B cell (primary cell): ENCODE measurements at regions not wholly inside any gene's neighbourhood (a gene's known extent, or its start where the extent isn't known, plus 50 kb on each side); places are given as distances from the start of the nearest gene placed in this dataset.
"Not testable (repeated sequence)": the region's sequence is repeated elsewhere in the genome, so short reads cannot be mapped to it uniquely, and the experiment has no call there.

Source experiments
- ATAC-seq: fragments of 200-7000 bp; cut with Tn5 transposase; one replicate; pipeline ENCODE4 v1.10.0; 2021; ENCODE audit warnings: low read depth, mild to moderate bottlenecking, moderate number of reproducible peaks, moderate library complexity
- CTCF ChIA-PET: fragments of 350-600 bp; sonication (Branson Sonifier 250); formaldehyde crosslinking; loops from one replicate; lab custom pipeline; 2021; ENCODE audit warnings: antibody characterized with exemption, inconsistent platforms; lab: Charles Lee
- POLR2A ChIA-PET: fragments of 350-600 bp; sonication (Branson Sonifier 250); formaldehyde crosslinking; loops from one replicate; lab custom pipeline; 2021; ENCODE audit warnings: antibody characterized with exemption; lab: Charles Lee
- DNase-seq: peaks from one replicate; pipeline ENCODE4 v3.0.0; 2013
- H2AFZ ChIP-seq: 2 replicates; pipeline ENCODE4 v1.6.1; 2012; ENCODE audit warnings: mild to moderate bottlenecking, low read depth, low read length; ENCODE audit not compliant: insufficient read depth, poor library complexity, severe bottlenecking
- H3K27ac ChIP-seq, 2 donors: 1 replicate in 1 of 2; 2 replicates in 1 of 2; pipeline ENCODE4 v1.5.1; 2012 to 2013; ENCODE audit warnings: low read length in 2 of 2, mild to moderate bottlenecking in 2 of 2, moderate library complexity in 1 of 2
- H3K27me3 ChIP-seq, 4 experiments: fragments of 200-600 bp in 1 of 4; sonication (generic) in 1 of 4; replicated peaks in 1 of 4; 1 replicate in 2 of 4; 2 replicates in 2 of 4; pipeline versions ENCODE4 v1.6.1 to v1.7.0; 2013 to 2016; ENCODE audit warnings: low read length in 3 of 4, mild to moderate bottlenecking in 2 of 4, mixed read lengths in 1 of 4, moderate library complexity in 1 of 4; ENCODE audit not compliant: insufficient read depth in 4 of 4, control insufficient read depth in 3 of 4; ENCODE audit errors: control extremely low read depth in 1 of 4
- H3K36me3 ChIP-seq, 2 experiments: replicated peaks in 1 of 2; 1 replicate in 1 of 2; 2 replicates in 1 of 2; pipeline versions ENCODE4 v1.6.1 to v1.7.1; 2013; ENCODE audit warnings: low read length in 1 of 2; ENCODE audit not compliant: insufficient read depth in 2 of 2, control insufficient read depth in 1 of 2; ENCODE audit errors: control extremely low read depth in 1 of 2, extremely low read depth in 1 of 2
- H3K4me1 ChIP-seq, 2 donors: fragments of 200-600 bp in 1 of 2; sonication (generic) in 1 of 2; 1 replicate in 1 of 2; 2 replicates in 1 of 2; pipeline versions ENCODE4 v1.5.1 to v1.6.1; 2013 to 2017; ENCODE audit warnings: low read length in 2 of 2; ENCODE audit not compliant: control insufficient read depth in 2 of 2, insufficient read depth in 2 of 2
- H3K4me2 ChIP-seq: replicated peaks from 2 replicates; pipeline ENCODE3; 2012; ENCODE audit warnings: mild to moderate bottlenecking, low read depth, low read length; ENCODE audit not compliant: poor library complexity, severe bottlenecking
- H3K4me3 ChIP-seq, 5 experiments: fragments of 200-600 bp in 1 of 5; sonication (generic) in 1 of 5; 1 replicate in 3 of 5; 2 replicates in 2 of 5; pipeline versions ENCODE4 v1.5.1 to v1.7.0; 2011 to 2016; ENCODE audit warnings: low read length in 4 of 5, mild to moderate bottlenecking in 4 of 5, low read depth in 2 of 5, control low read depth in 1 of 5, moderate library complexity in 1 of 5; ENCODE audit not compliant: insufficient read depth in 1 of 5; ENCODE audit errors: control extremely low read depth in 1 of 5, extremely low read depth in 1 of 5
- H3K79me2 ChIP-seq: fragments of 200-600 bp; sonication (generic); one replicate; pipeline ENCODE4 v1.6.0; 2016; ENCODE audit warnings: low read length; ENCODE audit not compliant: control insufficient read depth, insufficient read depth
- H3K9ac ChIP-seq: fragments of 200-600 bp; sonication (generic); 2 replicates; pipeline ENCODE4 v1.6.1; 2017; ENCODE audit warnings: mild to moderate bottlenecking, low read length, moderate library complexity
- H3K9me3 ChIP-seq, 3 donors: one replicate each; pipeline versions ENCODE4 v1.6.1 to v1.7.1; 2013; ENCODE audit warnings: low read length in 2 of 3; ENCODE audit not compliant: control insufficient read depth in 2 of 3, insufficient read depth in 1 of 3; ENCODE audit errors: control extremely low read depth in 1 of 3
- H4K20me1 ChIP-seq: 2 replicates; pipeline ENCODE4 v1.6.0; 2012; ENCODE audit warnings: mild to moderate bottlenecking, low read length; ENCODE audit not compliant: insufficient read depth, control insufficient read depth, poor library complexity, severe bottlenecking
- H3K27ac Mint-ChIP-seq: one replicate; pipeline ENCODE4 v1.8.0; 2021; ENCODE audit warnings: mixed read lengths
- H3K27me3 Mint-ChIP-seq: one replicate; pipeline ENCODE4 v1.8.0; 2021; ENCODE audit warnings: mixed read lengths
- H3K4me1 Mint-ChIP-seq: one replicate; pipeline ENCODE4 v1.8.0; 2021; ENCODE audit warnings: mixed read lengths
- H3K4me3 Mint-ChIP-seq: one replicate; pipeline ENCODE4 v1.8.0; 2021; ENCODE audit warnings: mixed read lengths
- H3K9me3 Mint-ChIP-seq: one replicate; pipeline ENCODE4 v1.8.0; 2022; ENCODE audit warnings: mixed read lengths; ENCODE audit not compliant: insufficient read depth
- EZH2 ChIP-seq: IDR thresholded peaks from 2 replicates; pipeline ENCODE4 v1.6.1; 2012; ENCODE audit warnings: borderline replicate concordance, low read depth, mild to moderate bottlenecking, moderate library complexity, low read length; ENCODE audit not compliant: insufficient read depth, poor library complexity, severe bottlenecking
- WGBS: methylation state at CpG from one replicate; pipeline ENCODE4 v1.1.5; 2013; ENCODE audit warnings: missing lambda C conversion rate; ENCODE audit not compliant: insufficient coverage; 5-methylcytosine and 5-hydroxymethylcytosine counted together
- intact Hi-C: fragments of 100-400 bp; cut with micrococcal nuclease; formaldehyde crosslinking; loops from one replicate; pipeline ENCODE4 v1.10.0; 2022
- TF ChIP-seq, protein P1 (sequence below): fragments of 200-600 bp; IDR thresholded peaks from one replicate; pipeline ENCODE4 v1.8.0; 2022; ENCODE audit warnings: antibody characterized with exemption, mild to moderate bottlenecking

DNA sequence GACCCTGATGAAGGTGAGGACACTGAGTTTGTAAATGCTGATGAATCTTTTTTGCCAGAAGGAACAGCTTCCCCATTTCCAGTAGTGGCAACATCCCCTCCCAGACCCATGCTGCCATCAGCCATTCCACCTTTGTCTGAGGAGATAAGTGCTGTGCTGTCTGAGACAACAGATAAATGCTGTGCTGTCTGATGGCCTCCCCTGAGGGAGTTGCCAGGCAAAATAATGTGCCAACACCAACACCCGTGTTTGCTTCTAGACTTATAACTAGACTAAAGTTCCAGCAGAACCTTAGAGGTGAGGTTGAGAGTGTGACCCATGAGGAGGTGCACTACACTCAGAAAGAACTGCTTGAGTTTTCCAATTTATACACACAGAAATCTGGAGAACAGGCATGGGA, 349.5 kb downstream of the C12orf75 start:
- Histone ChIP-seq H3K27ac (no peak overlapping the region), H4K20me1 (no peaks in the 10 kb centered on the region), H3K27me3 (no peaks in the 10 kb centered on the region), H3K36me3 (no peaks in the 10 kb centered on the region), H3K9ac (no peak overlapping the region), H3K4me3 (no peak overlapping the region), H3K9me3 (no peaks in the 10 kb centered on the region), H2AFZ (no peak overlapping the region), H3K4me2 (no peak overlapping the region), H3K4me1 (no peaks in the 10 kb centered on the region), H3K79me2 (no peaks in the 10 kb centered on the region)
- ATAC-seq (no peak), DNase-seq (no peak)
- Mint-ChIP-seq H3K4me3 (no peak overlapping the region), H3K9me3 (no peaks in the 10 kb centered on the region), H3K27me3 (no peaks in the 10 kb centered on the region), H3K27ac (no peak overlapping the region), H3K4me1 (no peaks in the 10 kb centered on the region)
- CTCF ChIA-PET, result no interaction called here
- intact Hi-C loops, result no loop called here
- no peak for TF ChIP-seq EZH2
- TF ChIP-seq, protein P1, sequence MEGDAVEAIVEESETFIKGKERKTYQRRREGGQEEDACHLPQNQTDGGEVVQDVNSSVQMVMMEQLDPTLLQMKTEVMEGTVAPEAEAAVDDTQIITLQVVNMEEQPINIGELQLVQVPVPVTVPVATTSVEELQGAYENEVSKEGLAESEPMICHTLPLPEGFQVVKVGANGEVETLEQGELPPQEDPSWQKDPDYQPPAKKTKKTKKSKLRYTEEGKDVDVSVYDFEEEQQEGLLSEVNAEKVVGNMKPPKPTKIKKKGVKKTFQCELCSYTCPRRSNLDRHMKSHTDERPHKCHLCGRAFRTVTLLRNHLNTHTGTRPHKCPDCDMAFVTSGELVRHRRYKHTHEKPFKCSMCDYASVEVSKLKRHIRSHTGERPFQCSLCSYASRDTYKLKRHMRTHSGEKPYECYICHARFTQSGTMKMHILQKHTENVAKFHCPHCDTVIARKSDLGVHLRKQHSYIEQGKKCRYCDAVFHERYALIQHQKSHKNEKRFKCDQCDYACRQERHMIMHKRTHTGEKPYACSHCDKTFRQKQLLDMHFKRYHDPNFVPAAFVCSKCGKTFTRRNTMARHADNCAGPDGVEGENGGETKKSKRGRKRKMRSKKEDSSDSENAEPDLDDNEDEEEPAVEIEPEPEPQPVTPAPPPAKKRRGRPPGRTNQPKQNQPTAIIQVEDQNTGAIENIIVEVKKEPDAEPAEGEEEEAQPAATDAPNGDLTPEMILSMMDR, result no peak
- POLR2A ChIA-PET, result no interaction called here
- no CpG with 5 or more reads among the region's 1 CpG for WGBS

DNA sequence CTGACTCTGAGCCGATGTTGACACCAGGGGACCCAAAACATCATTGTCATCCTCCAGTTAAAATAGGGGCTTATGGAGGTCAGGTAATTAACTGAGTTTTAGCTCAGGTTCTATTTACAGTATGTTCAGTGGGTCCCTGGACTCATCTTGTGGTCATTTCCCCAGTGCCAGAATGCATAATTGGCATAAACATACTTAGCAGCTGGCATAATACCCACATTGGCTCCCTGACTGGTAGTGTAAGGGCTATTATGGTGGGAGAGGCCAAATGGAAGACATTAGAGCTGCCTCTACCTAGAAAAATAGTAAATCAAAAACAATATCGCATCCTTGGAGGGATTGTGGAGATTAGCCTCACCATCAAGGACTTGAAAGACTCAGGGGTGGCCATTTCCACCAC, 350.9 kb downstream of the C12orf75 start:
- no peak overlapping the region for H3K4me2 ChIP-seq
- Mint-ChIP-seq H3K4me1 (no peaks in the 10 kb centered on the region), H3K9me3 (no peaks in the 10 kb centered on the region), H3K27ac (no peak overlapping the region), H3K4me3 (no peak overlapping the region), H3K27me3 (no peaks in the 10 kb centered on the region)
- H3K9me3 ChIP-seq, result no peaks in the 10 kb centered on the region
- H2AFZ ChIP-seq, result no peak overlapping the region
- no peaks in the 10 kb centered on the region for H3K36me3 ChIP-seq
- no peaks in the 10 kb centered on the region for H3K4me1 ChIP-seq
- ATAC-seq (no peak), DNase-seq (no peak)
- H3K79me2 ChIP-seq, result no peaks in the 10 kb centered on the region
- H3K27ac ChIP-seq, result no peak overlapping the region
- ChIA-PET POLR2A (no interaction called here), CTCF (no interaction called here)
- intact Hi-C loops, result no loop called here
- H3K9ac ChIP-seq, result no peak overlapping the region
- no peak overlapping the region for H3K4me3 ChIP-seq
- H4K20me1 ChIP-seq, result no peaks in the 10 kb centered on the region
- no peak for TF ChIP-seq EZH2
- TF ChIP-seq, protein P1, result no peak
- H3K27me3 ChIP-seq, result no peaks in the 10 kb centered on the region
- 100% methylated on average over 1 of the region's 2 CpGs for WGBS

DNA sequence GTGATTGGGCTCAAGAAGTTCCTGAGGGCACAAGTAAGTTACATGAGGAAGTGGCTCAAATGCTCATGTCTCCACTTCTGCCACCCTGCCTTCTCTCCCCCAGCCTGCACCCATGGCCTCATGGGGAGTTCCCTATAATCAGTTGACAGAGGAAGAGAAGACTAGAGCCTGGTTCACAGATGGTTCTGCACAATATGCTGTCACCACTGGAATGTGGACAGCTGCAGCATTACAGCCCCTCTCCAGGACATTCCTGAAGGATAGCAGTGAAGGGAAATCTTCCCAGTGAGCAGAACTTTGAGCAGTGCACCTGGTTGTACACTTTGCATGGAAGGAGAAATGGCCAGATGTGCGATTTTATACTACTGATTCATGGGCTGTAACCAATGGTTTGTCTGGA, 352.3 kb downstream of the C12orf75 start:
- H3K4me3 ChIP-seq, H3K9ac ChIP-seq, H3K79me2 ChIP-seq, H3K27me3 ChIP-seq, H3K27ac ChIP-seq, H3K4me2 ChIP-seq, H3K36me3 ChIP-seq, H4K20me1 ChIP-seq, H3K27me3 Mint-ChIP-seq, ATAC-seq, H3K9me3 Mint-ChIP-seq, POLR2A ChIA-PET, CTCF ChIA-PET, intact Hi-C loops, H3K4me1 Mint-ChIP-seq, H3K4me3 Mint-ChIP-seq, H3K27ac Mint-ChIP-seq, H2AFZ ChIP-seq, DNase-seq, H3K9me3 ChIP-seq, H3K4me1 ChIP-seq: not testable (repeated sequence)
- WGBS, result 75% methylated on average over 1 of the region's 1 CpG
